GM23338 (cell line): ENCODE measurements at regions not wholly inside any gene's neighbourhood (a gene's known extent, or its start where the extent isn't known, plus 50 kb on each side); places are given as distances from the start of the nearest gene placed in this dataset.
A peak's percentile ranks its signal among the peaks of the same experiment; 100 is the strongest.

Experiments used
- ATAC-seq: fragments of 200-7000 bp; cut with Tn5 transposase; 3 replicates; pipeline ENCODE4 v1.9.1; 2020
- DNase-seq: peaks from one replicate; pipeline ENCODE4 v3.0.0-alpha.2; 2015; ENCODE audit warnings: low spot score
- H2AFZ ChIP-seq: fragments of 200-600 bp; sonication (generic); 2 replicates; pipeline ENCODE4 v1.8.0; 2016; ENCODE audit warnings: antibody characterized with exemption, mild to moderate bottlenecking, moderate library complexity
- H3F3A ChIP-seq: fragments of 200-600 bp; sonication (generic); replicated peaks from 2 replicates; pipeline ENCODE4 v1.8.0; 2017; ENCODE audit warnings: antibody characterized with exemption, mixed run types, low read depth
- H3K27ac ChIP-seq: fragments of 200-600 bp; sonication (generic); 2 replicates; pipeline ENCODE4 v1.6.1; 2016; ENCODE audit warnings: low read depth
- H3K27me3 ChIP-seq: fragments of 200-600 bp; sonication (generic); 2 replicates; pipeline ENCODE4 v1.8.0; 2016; ENCODE audit warnings: mild to moderate bottlenecking, mixed run types, moderate library complexity; ENCODE audit not compliant: insufficient read depth
- H3K36me3 ChIP-seq: fragments of 200-600 bp; sonication (generic); 2 replicates; pipeline ENCODE4 v1.8.0; 2016; ENCODE audit warnings: mild to moderate bottlenecking; ENCODE audit not compliant: insufficient read depth
- H3K4me1 ChIP-seq: fragments of 200-600 bp; sonication (generic); 2 replicates; pipeline ENCODE4 v1.8.0; 2016; ENCODE audit warnings: mild to moderate bottlenecking, moderate library complexity; ENCODE audit not compliant: insufficient read depth
- H3K4me2 ChIP-seq: fragments of 200-600 bp; sonication (generic); 2 replicates; pipeline ENCODE4 v1.7.1; 2017; ENCODE audit warnings: mixed run types
- H3K4me3 ChIP-seq: fragments of 200-600 bp; sonication (generic); 2 replicates; pipeline ENCODE4 v1.6.1; 2016; ENCODE audit warnings: mixed run types
- H3K79me2 ChIP-seq: fragments of 200-600 bp; sonication (generic); replicated peaks from 2 replicates; pipeline ENCODE4 v1.8.0; 2017; ENCODE audit warnings: mild to moderate bottlenecking; ENCODE audit not compliant: insufficient read depth
- H3K9me2 ChIP-seq: fragments of 200-600 bp; sonication (generic); 2 replicates; pipeline ENCODE4 v1.8.0; 2017; ENCODE audit not compliant: insufficient read depth
- H4K20me1 ChIP-seq: fragments of 200-600 bp; sonication (generic); replicated peaks from 2 replicates; pipeline ENCODE4 v1.8.0; 2017; ENCODE audit warnings: mild to moderate bottlenecking; ENCODE audit not compliant: insufficient read depth
- H3K27ac Mint-ChIP-seq: 2 replicates; pipeline ENCODE4 v1.8.0; 2020; ENCODE audit warnings: inconsistent platforms, mild to moderate bottlenecking, moderate library complexity, mixed read lengths
- H3K27me3 Mint-ChIP-seq: 3 replicates; pipeline ENCODE4 v1.8.0; 2022; ENCODE audit warnings: low read depth, mild to moderate bottlenecking, moderate library complexity, mixed read lengths, inconsistent platforms; ENCODE audit not compliant: insufficient read depth, poor library complexity
- H3K36me3 Mint-ChIP-seq: 3 replicates; pipeline ENCODE4 v1.8.0; 2021; ENCODE audit warnings: low read depth, mild to moderate bottlenecking, inconsistent platforms, moderate library complexity, mixed read lengths
- H3K4me1 Mint-ChIP-seq: 3 replicates; pipeline ENCODE4 v1.8.0; 2020; ENCODE audit warnings: mild to moderate bottlenecking, inconsistent platforms, mixed read lengths
- H3K4me3 Mint-ChIP-seq: 3 replicates; pipeline ENCODE4 v1.8.0; 2021; ENCODE audit warnings: moderate library complexity, mild to moderate bottlenecking, inconsistent platforms, mixed read lengths
- H3K9me3 Mint-ChIP-seq: 3 replicates; pipeline ENCODE4 v1.8.0; 2020; ENCODE audit warnings: moderate library complexity, mild to moderate bottlenecking, inconsistent platforms, mixed read lengths
- CREB1 ChIP-seq: fragments of 250-450 bp; sonication (Bioruptor Pico); IDR thresholded peaks from 2 replicates; pipeline ENCODE4 v1.5.0; 2020; ENCODE audit warnings: low read depth, mild to moderate bottlenecking, moderate library complexity
- EZH2 ChIP-seq: fragments of 200-600 bp; sonication (generic); IDR thresholded peaks from one replicate; pipeline ENCODE4 v1.8.0; 2017; ENCODE audit warnings: antibody characterized with exemption, mild to moderate bottlenecking, low read depth; ENCODE audit not compliant: unreplicated experiment
- EZH2phosphoT487 ChIP-seq: fragments of 200-600 bp; sonication (generic); IDR thresholded peaks from one replicate; pipeline ENCODE4 v1.8.1; 2018; ENCODE audit warnings: antibody characterized with exemption; ENCODE audit not compliant: unreplicated experiment
- JUNB ChIP-seq: IDR thresholded peaks from one replicate; pipeline ENCODE4 v1.6.1; 2016; ENCODE audit warnings: antibody characterized with exemption; ENCODE audit not compliant: unreplicated experiment
- NANOG ChIP-seq: IDR thresholded peaks from 2 replicates; pipeline ENCODE4 v1.6.1; 2016; ENCODE audit warnings: antibody characterized with exemption, borderline replicate concordance
- POLR2AphosphoS5 ChIP-seq: IDR thresholded peaks from 2 replicates; pipeline ENCODE4 v1.6.1; 2016; ENCODE audit warnings: antibody characterized with exemption, low read depth
- STAT1 ChIP-seq: IDR thresholded peaks from one replicate; pipeline ENCODE4 v1.6.1; 2016; ENCODE audit warnings: antibody characterized with exemption; ENCODE audit not compliant: unreplicated experiment
- ZNF114 ChIP-seq: fragments of 250-450 bp; sonication (Bioruptor Pico); IDR thresholded peaks from 2 replicates; pipeline ENCODE4 v1.5.0; 2020; ENCODE audit warnings: mild to moderate bottlenecking, moderate library complexity
- ZNF331 ChIP-seq: fragments of 250-450 bp; sonication (Bioruptor Pico); IDR thresholded peaks from 2 replicates; pipeline ENCODE4 v1.5.0; 2020; ENCODE audit warnings: low read depth, mild to moderate bottlenecking, moderate library complexity
- TF ChIP-seq, protein P1 (sequence below): IDR thresholded peaks from one replicate; pipeline ENCODE4 v1.6.1; 2018; ENCODE audit warnings: antibody characterized with exemption; ENCODE audit not compliant: unreplicated experiment
- TF ChIP-seq, protein P2 (sequence below), 2 experiments: fragments of 200-600 bp in 1 of 2; sonication (generic) in 1 of 2; conservative IDR thresholded peaks; 2 replicates each; pipeline versions ENCODE4 v1.5.1 to v1.6.1; 2016 to 2017; ENCODE audit warnings: antibody characterized with exemption in 2 of 2, low read depth in 2 of 2, mild to moderate bottlenecking in 2 of 2, moderate library complexity in 1 of 2
- TF ChIP-seq, protein P3 (sequence below): IDR thresholded peaks from 2 replicates; pipeline ENCODE4 v1.6.1; 2016; ENCODE audit warnings: antibody characterized with exemption
- TF ChIP-seq, protein P4 (sequence below): fragments of 250-450 bp; sonication (Bioruptor Pico); IDR thresholded peaks from 2 replicates; pipeline ENCODE4 v1.5.0; 2020; ENCODE audit warnings: mild to moderate bottlenecking, moderate library complexity

DNA sequence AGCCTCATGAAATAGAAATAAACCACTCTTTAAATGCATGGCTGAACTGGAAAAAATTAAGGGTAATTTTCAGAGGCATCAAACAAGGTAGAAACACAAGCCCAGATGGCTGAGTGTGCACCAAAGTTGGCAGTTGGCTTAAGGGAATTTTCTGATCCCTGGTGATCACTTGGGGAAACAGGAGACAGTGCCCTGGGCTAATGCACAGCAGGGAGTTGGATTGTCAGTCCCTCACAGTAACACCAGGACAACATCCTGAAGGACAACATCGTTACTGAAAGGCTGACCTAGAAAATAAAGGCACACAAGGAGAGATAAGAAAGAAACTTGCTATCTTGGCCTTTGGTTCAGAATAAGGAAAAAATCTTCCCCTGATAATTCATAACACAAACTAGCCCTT lies 417.0 kb downstream of the SLC4A3 start:
- no peak for TF ChIP-seq POLR2AphosphoS5
- no peak for TF ChIP-seq NANOG
- no peak for TF ChIP-seq EZH2phosphoT487
- TF ChIP-seq EZH2, result no peak
- TF ChIP-seq, protein P1, sequence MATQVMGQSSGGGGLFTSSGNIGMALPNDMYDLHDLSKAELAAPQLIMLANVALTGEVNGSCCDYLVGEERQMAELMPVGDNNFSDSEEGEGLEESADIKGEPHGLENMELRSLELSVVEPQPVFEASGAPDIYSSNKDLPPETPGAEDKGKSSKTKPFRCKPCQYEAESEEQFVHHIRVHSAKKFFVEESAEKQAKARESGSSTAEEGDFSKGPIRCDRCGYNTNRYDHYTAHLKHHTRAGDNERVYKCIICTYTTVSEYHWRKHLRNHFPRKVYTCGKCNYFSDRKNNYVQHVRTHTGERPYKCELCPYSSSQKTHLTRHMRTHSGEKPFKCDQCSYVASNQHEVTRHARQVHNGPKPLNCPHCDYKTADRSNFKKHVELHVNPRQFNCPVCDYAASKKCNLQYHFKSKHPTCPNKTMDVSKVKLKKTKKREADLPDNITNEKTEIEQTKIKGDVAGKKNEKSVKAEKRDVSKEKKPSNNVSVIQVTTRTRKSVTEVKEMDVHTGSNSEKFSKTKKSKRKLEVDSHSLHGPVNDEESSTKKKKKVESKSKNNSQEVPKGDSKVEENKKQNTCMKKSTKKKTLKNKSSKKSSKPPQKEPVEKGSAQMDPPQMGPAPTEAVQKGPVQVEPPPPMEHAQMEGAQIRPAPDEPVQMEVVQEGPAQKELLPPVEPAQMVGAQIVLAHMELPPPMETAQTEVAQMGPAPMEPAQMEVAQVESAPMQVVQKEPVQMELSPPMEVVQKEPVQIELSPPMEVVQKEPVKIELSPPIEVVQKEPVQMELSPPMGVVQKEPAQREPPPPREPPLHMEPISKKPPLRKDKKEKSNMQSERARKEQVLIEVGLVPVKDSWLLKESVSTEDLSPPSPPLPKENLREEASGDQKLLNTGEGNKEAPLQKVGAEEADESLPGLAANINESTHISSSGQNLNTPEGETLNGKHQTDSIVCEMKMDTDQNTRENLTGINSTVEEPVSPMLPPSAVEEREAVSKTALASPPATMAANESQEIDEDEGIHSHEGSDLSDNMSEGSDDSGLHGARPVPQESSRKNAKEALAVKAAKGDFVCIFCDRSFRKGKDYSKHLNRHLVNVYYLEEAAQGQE, result no peak
- TF ChIP-seq, protein P2, sequence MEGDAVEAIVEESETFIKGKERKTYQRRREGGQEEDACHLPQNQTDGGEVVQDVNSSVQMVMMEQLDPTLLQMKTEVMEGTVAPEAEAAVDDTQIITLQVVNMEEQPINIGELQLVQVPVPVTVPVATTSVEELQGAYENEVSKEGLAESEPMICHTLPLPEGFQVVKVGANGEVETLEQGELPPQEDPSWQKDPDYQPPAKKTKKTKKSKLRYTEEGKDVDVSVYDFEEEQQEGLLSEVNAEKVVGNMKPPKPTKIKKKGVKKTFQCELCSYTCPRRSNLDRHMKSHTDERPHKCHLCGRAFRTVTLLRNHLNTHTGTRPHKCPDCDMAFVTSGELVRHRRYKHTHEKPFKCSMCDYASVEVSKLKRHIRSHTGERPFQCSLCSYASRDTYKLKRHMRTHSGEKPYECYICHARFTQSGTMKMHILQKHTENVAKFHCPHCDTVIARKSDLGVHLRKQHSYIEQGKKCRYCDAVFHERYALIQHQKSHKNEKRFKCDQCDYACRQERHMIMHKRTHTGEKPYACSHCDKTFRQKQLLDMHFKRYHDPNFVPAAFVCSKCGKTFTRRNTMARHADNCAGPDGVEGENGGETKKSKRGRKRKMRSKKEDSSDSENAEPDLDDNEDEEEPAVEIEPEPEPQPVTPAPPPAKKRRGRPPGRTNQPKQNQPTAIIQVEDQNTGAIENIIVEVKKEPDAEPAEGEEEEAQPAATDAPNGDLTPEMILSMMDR (conservative IDR thresholded peaks at IDR 0.05; ENCODE audit: low read depth in 2 of 2), result no peak
- TF ChIP-seq ZNF331 (CRISPR knock-in tag), result no peak
- TF ChIP-seq, protein P3, sequence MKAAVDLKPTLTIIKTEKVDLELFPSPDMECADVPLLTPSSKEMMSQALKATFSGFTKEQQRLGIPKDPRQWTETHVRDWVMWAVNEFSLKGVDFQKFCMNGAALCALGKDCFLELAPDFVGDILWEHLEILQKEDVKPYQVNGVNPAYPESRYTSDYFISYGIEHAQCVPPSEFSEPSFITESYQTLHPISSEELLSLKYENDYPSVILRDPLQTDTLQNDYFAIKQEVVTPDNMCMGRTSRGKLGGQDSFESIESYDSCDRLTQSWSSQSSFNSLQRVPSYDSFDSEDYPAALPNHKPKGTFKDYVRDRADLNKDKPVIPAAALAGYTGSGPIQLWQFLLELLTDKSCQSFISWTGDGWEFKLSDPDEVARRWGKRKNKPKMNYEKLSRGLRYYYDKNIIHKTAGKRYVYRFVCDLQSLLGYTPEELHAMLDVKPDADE, result no peak
- TF ChIP-seq, protein P4, sequence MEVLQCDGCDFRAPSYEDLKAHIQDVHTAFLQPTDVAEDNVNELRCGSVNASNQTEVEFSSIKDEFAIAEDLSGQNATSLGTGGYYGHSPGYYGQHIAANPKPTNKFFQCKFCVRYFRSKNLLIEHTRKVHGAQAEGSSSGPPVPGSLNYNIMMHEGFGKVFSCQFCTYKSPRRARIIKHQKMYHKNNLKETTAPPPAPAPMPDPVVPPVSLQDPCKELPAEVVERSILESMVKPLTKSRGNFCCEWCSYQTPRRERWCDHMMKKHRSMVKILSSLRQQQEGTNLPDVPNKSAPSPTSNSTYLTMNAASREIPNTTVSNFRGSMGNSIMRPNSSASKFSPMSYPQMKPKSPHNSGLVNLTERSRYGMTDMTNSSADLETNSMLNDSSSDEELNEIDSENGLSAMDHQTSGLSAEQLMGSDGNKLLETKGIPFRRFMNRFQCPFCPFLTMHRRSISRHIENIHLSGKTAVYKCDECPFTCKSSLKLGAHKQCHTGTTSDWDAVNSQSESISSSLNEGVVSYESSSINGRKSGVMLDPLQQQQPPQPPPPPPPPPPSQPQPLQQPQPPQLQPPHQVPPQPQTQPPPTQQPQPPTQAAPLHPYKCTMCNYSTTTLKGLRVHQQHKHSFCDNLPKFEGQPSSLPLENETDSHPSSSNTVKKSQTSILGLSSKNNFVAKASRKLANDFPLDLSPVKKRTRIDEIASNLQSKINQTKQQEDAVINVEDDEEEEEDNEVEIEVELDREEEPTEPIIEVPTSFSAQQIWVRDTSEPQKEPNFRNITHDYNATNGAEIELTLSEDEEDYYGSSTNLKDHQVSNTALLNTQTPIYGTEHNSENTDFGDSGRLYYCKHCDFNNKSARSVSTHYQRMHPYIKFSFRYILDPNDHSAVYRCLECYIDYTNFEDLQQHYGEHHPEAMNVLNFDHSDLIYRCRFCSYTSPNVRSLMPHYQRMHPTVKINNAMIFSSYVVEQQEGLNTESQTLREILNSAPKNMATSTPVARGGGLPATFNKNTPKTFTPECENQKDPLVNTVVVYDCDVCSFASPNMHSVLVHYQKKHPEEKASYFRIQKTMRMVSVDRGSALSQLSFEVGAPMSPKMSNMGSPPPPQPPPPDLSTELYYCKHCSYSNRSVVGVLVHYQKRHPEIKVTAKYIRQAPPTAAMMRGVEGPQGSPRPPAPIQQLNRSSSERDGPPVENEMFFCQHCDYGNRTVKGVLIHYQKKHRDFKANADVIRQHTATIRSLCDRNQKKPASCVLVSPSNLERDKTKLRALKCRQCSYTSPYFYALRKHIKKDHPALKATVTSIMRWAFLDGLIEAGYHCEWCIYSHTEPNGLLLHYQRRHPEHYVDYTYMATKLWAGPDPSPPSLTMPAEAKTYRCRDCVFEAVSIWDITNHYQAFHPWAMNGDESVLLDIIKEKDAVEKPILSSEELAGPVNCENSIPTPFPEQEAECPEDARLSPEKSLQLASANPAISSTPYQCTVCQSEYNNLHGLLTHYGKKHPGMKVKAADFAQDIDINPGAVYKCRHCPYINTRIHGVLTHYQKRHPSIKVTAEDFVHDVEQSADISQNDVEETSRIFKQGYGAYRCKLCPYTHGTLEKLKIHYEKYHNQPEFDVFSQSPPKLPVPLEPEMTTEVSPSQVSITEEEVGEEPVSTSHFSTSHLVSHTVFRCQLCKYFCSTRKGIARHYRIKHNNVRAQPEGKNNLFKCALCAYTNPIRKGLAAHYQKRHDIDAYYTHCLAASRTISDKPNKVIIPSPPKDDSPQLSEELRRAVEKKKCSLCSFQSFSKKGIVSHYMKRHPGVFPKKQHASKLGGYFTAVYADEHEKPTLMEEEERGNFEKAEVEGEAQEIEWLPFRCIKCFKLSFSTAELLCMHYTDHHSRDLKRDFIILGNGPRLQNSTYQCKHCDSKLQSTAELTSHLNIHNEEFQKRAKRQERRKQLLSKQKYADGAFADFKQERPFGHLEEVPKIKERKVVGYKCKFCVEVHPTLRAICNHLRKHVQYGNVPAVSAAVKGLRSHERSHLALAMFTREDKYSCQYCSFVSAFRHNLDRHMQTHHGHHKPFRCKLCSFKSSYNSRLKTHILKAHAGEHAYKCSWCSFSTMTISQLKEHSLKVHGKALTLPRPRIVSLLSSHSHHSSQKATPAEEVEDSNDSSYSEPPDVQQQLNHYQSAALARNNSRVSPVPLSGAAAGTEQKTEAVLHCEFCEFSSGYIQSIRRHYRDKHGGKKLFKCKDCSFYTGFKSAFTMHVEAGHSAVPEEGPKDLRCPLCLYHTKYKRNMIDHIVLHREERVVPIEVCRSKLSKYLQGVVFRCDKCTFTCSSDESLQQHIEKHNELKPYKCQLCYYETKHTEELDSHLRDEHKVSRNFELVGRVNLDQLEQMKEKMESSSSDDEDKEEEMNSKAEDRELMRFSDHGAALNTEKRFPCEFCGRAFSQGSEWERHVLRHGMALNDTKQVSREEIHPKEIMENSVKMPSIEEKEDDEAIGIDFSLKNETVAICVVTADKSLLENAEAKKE (CRISPR knock-in tag), result no peak
- TF ChIP-seq CREB1, result no peak
- TF ChIP-seq ZNF114 (CRISPR knock-in tag), result no peak
- no peak for TF ChIP-seq STAT1
- no peak for TF ChIP-seq JUNB
- Histone ChIP-seq H3K4me1 (peaks cover 29% of the 10 kb centered on the region), H3K36me3 (no peaks in the 10 kb centered on the region), H3K9me2 (0 out of 2 replicates have a peak, but pooled peaks cover 3% of the 10 kb centered on the region), H3F3A (no peaks in the 10 kb centered on the region), H4K20me1 (no peaks in the 10 kb centered on the region), H3K4me3 (no peak overlapping the region), H3K79me2 (no peaks in the 10 kb centered on the region), H3K27ac (no peak overlapping the region), H3K27me3 (no peaks in the 10 kb centered on the region), H3K4me2 (no peak overlapping the region), H2AFZ (no peak overlapping the region)
- H3K9me3 Mint-ChIP-seq, result no peaks in the 10 kb centered on the region
- peaks cover 4% of the 10 kb centered on the region for H3K27me3 Mint-ChIP-seq
- H3K36me3 Mint-ChIP-seq, result no peaks in the 10 kb centered on the region
- ATAC-seq (peak; percentile 56), DNase-seq (peak; percentile 22)
- H3K27ac Mint-ChIP-seq, result no peak overlapping the region
- H3K4me3 Mint-ChIP-seq, result no peak overlapping the region
- peaks cover 33% of the 10 kb centered on the region for H3K4me1 Mint-ChIP-seq
